ENCODE measurements at regions not wholly inside any gene's neighbourhood (a gene's known extent, or its start where the extent isn't known, plus 50 kb on each side); places are given as distances from the start of the nearest gene placed in this dataset.
A peak's percentile ranks its signal among the peaks of the same experiment; 100 is the strongest.

GRCh38 chr1:229029879-229030235 lies 241.1 kb upstream of the RAB4A start:
- no peak for DNase-seq (ENCODE audit: low read depth, low spot score)

GRCh38 chr1:229030630-229031029 lies 240.3 kb upstream of the RAB4A start:
- DNase-seq (ENCODE audit: low read depth, low spot score) = peak; percentile 64

GRCh38 chr1:229031061-229031460 lies 239.8 kb upstream of the RAB4A start:
- DNase-seq (ENCODE audit: low read depth, low spot score) = no peak

GRCh38 chr1:229031481-229032341 lies 239.2 kb upstream of the RAB4A start:
- DNase-seq (ENCODE audit: low read depth, low spot score) = no peak

GRCh38 chr1:229032375-229032774 lies 238.5 kb upstream of the RAB4A start:
- DNase-seq (ENCODE audit: low read depth, low spot score) = no peak

- DNase-seq (ENCODE audit: low read depth, low spot score) = no peak
Observed at GRCh38 chr1:229033480-229033879, 237.4 kb upstream of the RAB4A start.

- no peak for DNase-seq (ENCODE audit: low read depth, low spot score)
Observed at GRCh38 chr1:229034342-229034741, 236.6 kb upstream of the RAB4A start.

- DNase-seq (ENCODE audit: low read depth, low spot score) = no peak
Observed at GRCh38 chr1:229035054-229035747, 235.7 kb upstream of the RAB4A start.

GRCh38 chr1:229035748-229036082 lies 235.2 kb upstream of the RAB4A start:
- no peak for DNase-seq (ENCODE audit: low read depth, low spot score)

GRCh38 chr1:229037806-229038405 lies 233.0 kb upstream of the RAB4A start:
- DNase-seq (ENCODE audit: low read depth, low spot score) = no peak

GRCh38 chr1:229040630-229041358 lies 230.1 kb upstream of the RAB4A start:
- DNase-seq (ENCODE audit: low read depth, low spot score) = no peak

GRCh38 chr1:229041946-229042345 lies 229.0 kb upstream of the RAB4A start:
- no peak for DNase-seq (ENCODE audit: low read depth, low spot score)

GRCh38 chr1:229042482-229042881 lies 228.4 kb upstream of the RAB4A start:
- DNase-seq (ENCODE audit: low read depth, low spot score) = no peak

- no peak for DNase-seq (ENCODE audit: low read depth, low spot score)
Observed at GRCh38 chr1:229043115-229043514, 227.8 kb upstream of the RAB4A start.

GRCh38 chr1:229046251-229046853 lies 224.6 kb upstream of the RAB4A start:
- no peak for DNase-seq (ENCODE audit: low read depth, low spot score)

GRCh38 chr1:229047161-229047839 lies 223.6 kb upstream of the RAB4A start:
- DNase-seq (ENCODE audit: low read depth, low spot score) = no peak

- no peak for DNase-seq (ENCODE audit: low read depth, low spot score)
Observed at GRCh38 chr1:229047840-229048620, 222.9 kb upstream of the RAB4A start.

- DNase-seq (ENCODE audit: low read depth, low spot score) = no peak
Observed at GRCh38 chr1:229048896-229049295, 222.0 kb upstream of the RAB4A start.

- DNase-seq (ENCODE audit: low read depth, low spot score) = no peak
Observed at GRCh38 chr1:229056046-229056445, 214.9 kb upstream of the RAB4A start.

- DNase-seq (ENCODE audit: low read depth, low spot score) = no peak
Observed at GRCh38 chr1:229058111-229058561, 212.8 kb upstream of the RAB4A start.

All from ELF-1 (cell line).